ENCODE measurements at regions not wholly inside any gene's neighbourhood (a gene's known extent, or its start where the extent isn't known, plus 50 kb on each side); places are given as distances from the start of the nearest gene placed in this dataset.
"Not testable (repeated sequence)": the region's sequence is repeated elsewhere in the genome, so short reads cannot be mapped to it uniquely, and the experiment has no call there.

GRCh38 chr10:78229950-78230675 lies 196.4 kb downstream of the RPS24 start:
- H3K4me1 ChIP-seq (ENCODE audit: control insufficient read depth in 2 of 2, insufficient read depth in 2 of 2, low read length in 2 of 2), result no peaks in the 10 kb centered on the region
- intact Hi-C loops (cut with micrococcal nuclease), result no loop called here
- Mint-ChIP-seq H3K27me3 (peaks cover 0 to 11% (median 6%) of the 10 kb centered on the region in 5 donors), H3K4me1 (peaks cover 0 to 6% (median 0%) of the 10 kb centered on the region in 7 donors), H3K9me3 (no peaks in the 10 kb centered on the region), H3K4me3 (no peak overlapping the region), H3K27ac (no peak overlapping the region), H3K36me3 (no peaks in the 10 kb centered on the region)
- peak; percentile 22 for ATAC-seq
- no peak overlapping the region for H3K4me3 ChIP-seq (ENCODE audit: low read length)
- H3K27ac ChIP-seq (ENCODE audit: low read depth, low read length), result no peak overlapping the region
- DNase-seq, result no peak
- ChIA-PET CTCF (no interaction called here), POLR2A (no interaction called here)
- no peaks in the 10 kb centered on the region for H3K27me3 ChIP-seq (ENCODE audit: control insufficient read depth in 2 of 2, insufficient read depth in 2 of 2, low read length in 2 of 2)
- H3K36me3 ChIP-seq (ENCODE audit: control insufficient read depth in 2 of 3, insufficient read depth in 3 of 3, low read length in 3 of 3), result no peaks in the 10 kb centered on the region
- H3K9me3 ChIP-seq (ENCODE audit: control insufficient read depth in 2 of 3, low read length in 3 of 3), result no peaks in the 10 kb centered on the region

GRCh38 chr10:78231327-78231726 lies 197.7 kb downstream of the RPS24 start:
- ChIA-PET CTCF (no interaction called here), POLR2A (no interaction called here)
- Mint-ChIP-seq H3K27ac (no peak overlapping the region), H3K4me1 (peaks cover 0 to 6% (median 0%) of the 10 kb centered on the region in 7 donors), H3K36me3 (no peaks in the 10 kb centered on the region), H3K27me3 (peaks cover 0 to 11% (median 8%) of the 10 kb centered on the region in 5 donors), H3K9me3 (no peaks in the 10 kb centered on the region), H3K4me3 (no peak overlapping the region)
- Histone ChIP-seq H3K4me1 (ENCODE audit: control insufficient read depth in 2 of 2, insufficient read depth in 2 of 2, low read length in 2 of 2) (no peaks in the 10 kb centered on the region), H3K27ac (ENCODE audit: low read depth, low read length) (no peak overlapping the region), H3K27me3 (ENCODE audit: control insufficient read depth in 2 of 2, insufficient read depth in 2 of 2, low read length in 2 of 2) (no peaks in the 10 kb centered on the region), H3K36me3 (ENCODE audit: control insufficient read depth in 2 of 3, insufficient read depth in 3 of 3, low read length in 3 of 3) (no peaks in the 10 kb centered on the region), H3K9me3 (ENCODE audit: control insufficient read depth in 2 of 3, low read length in 3 of 3) (no peaks in the 10 kb centered on the region), H3K4me3 (ENCODE audit: low read length) (no peak overlapping the region)
- intact Hi-C loops (cut with micrococcal nuclease), result no loop called here
- ATAC-seq (no peak), DNase-seq (no peak)

GRCh38 chr10:78231939-78232338 lies 198.3 kb downstream of the RPS24 start:
- CTCF ChIA-PET, result no interaction called here
- H3K27ac Mint-ChIP-seq, result no peak overlapping the region
- peaks cover 0 to 4% (median 0%) of the 10 kb centered on the region in 7 donors for H3K4me1 Mint-ChIP-seq
- H3K4me3 Mint-ChIP-seq, result no peak overlapping the region
- no peak for ATAC-seq
- no peaks in the 10 kb centered on the region for H3K9me3 Mint-ChIP-seq
- Histone ChIP-seq H3K4me1 (ENCODE audit: control insufficient read depth in 2 of 2, insufficient read depth in 2 of 2, low read length in 2 of 2) (no peaks in the 10 kb centered on the region), H3K36me3 (ENCODE audit: control insufficient read depth in 2 of 3, insufficient read depth in 3 of 3, low read length in 3 of 3) (no peaks in the 10 kb centered on the region), H3K4me3 (ENCODE audit: low read length) (no peak overlapping the region), H3K27ac (ENCODE audit: low read depth, low read length) (no peak overlapping the region), H3K9me3 (ENCODE audit: control insufficient read depth in 2 of 3, low read length in 3 of 3) (no peaks in the 10 kb centered on the region), H3K27me3 (ENCODE audit: control insufficient read depth in 2 of 2, insufficient read depth in 2 of 2, low read length in 2 of 2) (no peaks in the 10 kb centered on the region)
- no peak for DNase-seq
- H3K36me3 Mint-ChIP-seq, result no peaks in the 10 kb centered on the region
- POLR2A ChIA-PET, result no interaction called here
- peaks cover 0 to 14% (median 8%) of the 10 kb centered on the region in 5 donors for H3K27me3 Mint-ChIP-seq
- intact Hi-C loops (cut with micrococcal nuclease), result no loop called here

- H3K27ac ChIP-seq (ENCODE audit: low read depth, low read length), result no peak overlapping the region
- CTCF ChIA-PET, result no interaction called here
- no peak overlapping the region for H3K4me3 ChIP-seq (ENCODE audit: low read length)
- no peaks in the 10 kb centered on the region for H3K4me1 Mint-ChIP-seq
- H3K36me3 Mint-ChIP-seq, result no peaks in the 10 kb centered on the region
- no peaks in the 10 kb centered on the region for H3K36me3 ChIP-seq (ENCODE audit: control insufficient read depth in 2 of 3, insufficient read depth in 3 of 3, low read length in 3 of 3)
- H3K4me3 Mint-ChIP-seq, result no peak overlapping the region
- H3K4me1 ChIP-seq (ENCODE audit: control insufficient read depth in 2 of 2, insufficient read depth in 2 of 2, low read length in 2 of 2), result no peaks in the 10 kb centered on the region
- peaks cover 0 to 19% (median 7%) of the 10 kb centered on the region in 5 donors for H3K27me3 Mint-ChIP-seq
- intact Hi-C loops (cut with micrococcal nuclease), result no loop called here
- H3K27ac Mint-ChIP-seq, result no peak overlapping the region
- ATAC-seq (no peak), DNase-seq (no peak)
- no peaks in the 10 kb centered on the region for H3K9me3 Mint-ChIP-seq
- H3K9me3 ChIP-seq (ENCODE audit: control insufficient read depth in 2 of 3, low read length in 3 of 3), result no peaks in the 10 kb centered on the region
- H3K27me3 ChIP-seq (ENCODE audit: control insufficient read depth in 2 of 2, insufficient read depth in 2 of 2, low read length in 2 of 2), result no peaks in the 10 kb centered on the region
- POLR2A ChIA-PET, result no interaction called here
Observed at GRCh38 chr10:78236416-78237015, 202.9 kb downstream of the RPS24 start.

GRCh38 chr10:78237951-78238350 lies 204.3 kb downstream of the RPS24 start:
- H3K27me3 ChIP-seq (ENCODE audit: control insufficient read depth in 2 of 2, insufficient read depth in 2 of 2, low read length in 2 of 2); H3K4me3 Mint-ChIP-seq; H3K27ac ChIP-seq (ENCODE audit: low read depth, low read length); ATAC-seq; H3K36me3 Mint-ChIP-seq; H3K9me3 Mint-ChIP-seq; H3K4me3 ChIP-seq (ENCODE audit: low read length); H3K4me1 Mint-ChIP-seq; H3K9me3 ChIP-seq (ENCODE audit: control insufficient read depth in 2 of 3, low read length in 3 of 3); H3K4me1 ChIP-seq (ENCODE audit: control insufficient read depth in 2 of 2, insufficient read depth in 2 of 2, low read length in 2 of 2); intact Hi-C loops (cut with micrococcal nuclease); H3K36me3 ChIP-seq (ENCODE audit: control insufficient read depth in 2 of 3, insufficient read depth in 3 of 3, low read length in 3 of 3); H3K27ac Mint-ChIP-seq; CTCF ChIA-PET; POLR2A ChIA-PET; DNase-seq: not testable (repeated sequence)
- H3K27me3 Mint-ChIP-seq, result peaks cover 5 to 19% (median 7%) of the 10 kb centered on the region in 5 donors

- Histone ChIP-seq H3K4me1 (ENCODE audit: control insufficient read depth in 2 of 2, insufficient read depth in 2 of 2, low read length in 2 of 2) (peaks cover 0 to 6% of the 10 kb centered on the region in 2 donors), H3K9me3 (ENCODE audit: control insufficient read depth in 2 of 3, low read length in 3 of 3) (no peaks in the 10 kb centered on the region), H3K27ac (ENCODE audit: low read depth, low read length) (no peak overlapping the region), H3K36me3 (ENCODE audit: control insufficient read depth in 2 of 3, insufficient read depth in 3 of 3, low read length in 3 of 3) (no peaks in the 10 kb centered on the region), H3K27me3 (ENCODE audit: control insufficient read depth in 2 of 2, insufficient read depth in 2 of 2, low read length in 2 of 2) (no peaks in the 10 kb centered on the region), H3K4me3 (ENCODE audit: low read length) (no peak overlapping the region)
- intact Hi-C loops (cut with micrococcal nuclease), result no loop called here
- DNase-seq, result no peak
- Mint-ChIP-seq H3K36me3 (peaks cover 0 to 8% (median 0%) of the 10 kb centered on the region in 5 donors), H3K27me3 (peaks cover 13 to 24% (median 20%) of the 10 kb centered on the region in 5 donors), H3K4me3 (no peak overlapping the region), H3K27ac (no peak overlapping the region), H3K4me1 (peaks cover 6 to 32% (median 12%) of the 10 kb centered on the region in 7 donors), H3K9me3 (peaks cover 4 to 25% (median 9%) of the 10 kb centered on the region in 11 donors)
- ATAC-seq, result no peak
- ChIA-PET CTCF (no interaction called here), POLR2A (no interaction called here)
Observed at GRCh38 chr10:78247266-78247665, 213.6 kb downstream of the RPS24 start.

- H3K36me3 ChIP-seq (ENCODE audit: control insufficient read depth in 2 of 3, insufficient read depth in 3 of 3, low read length in 3 of 3), result no peaks in the 10 kb centered on the region
- DNase-seq (no peak), ATAC-seq (no peak)
- Mint-ChIP-seq H3K27me3 (peaks cover 13 to 26% (median 22%) of the 10 kb centered on the region in 5 donors), H3K4me1 (peaks cover 6 to 32% (median 12%) of the 10 kb centered on the region in 7 donors), H3K9me3 (peaks cover 0 to 20% (median 8%) of the 10 kb centered on the region in 11 donors), H3K4me3 (no peak overlapping the region), H3K27ac (no peak overlapping the region), H3K36me3 (peaks cover 0 to 8% (median 0%) of the 10 kb centered on the region in 5 donors)
- H3K4me3 ChIP-seq (ENCODE audit: low read length), result no peak overlapping the region
- no peaks in the 10 kb centered on the region for H3K27me3 ChIP-seq (ENCODE audit: control insufficient read depth in 2 of 2, insufficient read depth in 2 of 2, low read length in 2 of 2)
- ChIA-PET CTCF (no interaction called here), POLR2A (no interaction called here)
- H3K27ac ChIP-seq (ENCODE audit: low read depth, low read length), result no peak overlapping the region
- H3K4me1 ChIP-seq (ENCODE audit: control insufficient read depth in 2 of 2, insufficient read depth in 2 of 2, low read length in 2 of 2), result peaks cover 0 to 6% of the 10 kb centered on the region in 2 donors
- no peaks in the 10 kb centered on the region for H3K9me3 ChIP-seq (ENCODE audit: control insufficient read depth in 2 of 3, low read length in 3 of 3)
- intact Hi-C loops (cut with micrococcal nuclease), result no loop called here
Observed at GRCh38 chr10:78247821-78248220, 214.2 kb downstream of the RPS24 start.

All from naive thymus-derived CD4-positive, alpha-beta T cell (primary cell).